Right atrium auricular region (tissue), 2 donors: ENCODE measurements at regions not wholly inside any gene's neighbourhood (a gene's known extent, or its start where the extent isn't known, plus 50 kb on each side); places are given as distances from the start of the nearest gene placed in this dataset.

Source experiments
- DNase-seq: peaks from one replicate; pipeline ENCODE4 v3.0.0-alpha.2; 2019; ENCODE audit warnings: low spot score
- H3K27ac ChIP-seq, 2 donors: fragments of 200-600 bp; sonication (generic); 1 replicate in 1 of 2; 2 replicates in 1 of 2; pipeline ENCODE4 v1.5.1; 2016 to 2019
- H3K27me3 ChIP-seq, 2 donors: fragments of 200-600 bp; sonication (generic); one replicate each; pipeline versions ENCODE4 v1.5.1 to v1.6.0; 2017 to 2019
- H3K36me3 ChIP-seq: fragments of 200-600 bp; sonication (generic); one replicate; pipeline ENCODE4 v1.5.1; 2016
- H3K4me1 ChIP-seq, 2 donors: fragments of 200-600 bp; sonication (generic); one replicate each; pipeline versions ENCODE4 v1.5.1 to v1.6.0; 2017 to 2019
- H3K4me3 ChIP-seq, 2 donors: fragments of 200-600 bp; sonication (generic); 1 replicate in 1 of 2; 2 replicates in 1 of 2; pipeline ENCODE4 v1.5.1; 2017 to 2019; ENCODE audit warnings: mild to moderate bottlenecking in 1 of 2, moderate library complexity in 1 of 2
- H3K9me3 ChIP-seq, 2 donors: fragments of 200-600 bp; sonication (generic); one replicate each; pipeline ENCODE4 v1.5.1; 2019
- TF ChIP-seq, protein P1 (sequence below), 2 donors: fragments of 200-600 bp; sonication (generic); IDR thresholded peaks; one replicate each; pipeline ENCODE4 v1.5.1; 2019; ENCODE audit warnings: antibody characterized with exemption in 2 of 2

DNA sequence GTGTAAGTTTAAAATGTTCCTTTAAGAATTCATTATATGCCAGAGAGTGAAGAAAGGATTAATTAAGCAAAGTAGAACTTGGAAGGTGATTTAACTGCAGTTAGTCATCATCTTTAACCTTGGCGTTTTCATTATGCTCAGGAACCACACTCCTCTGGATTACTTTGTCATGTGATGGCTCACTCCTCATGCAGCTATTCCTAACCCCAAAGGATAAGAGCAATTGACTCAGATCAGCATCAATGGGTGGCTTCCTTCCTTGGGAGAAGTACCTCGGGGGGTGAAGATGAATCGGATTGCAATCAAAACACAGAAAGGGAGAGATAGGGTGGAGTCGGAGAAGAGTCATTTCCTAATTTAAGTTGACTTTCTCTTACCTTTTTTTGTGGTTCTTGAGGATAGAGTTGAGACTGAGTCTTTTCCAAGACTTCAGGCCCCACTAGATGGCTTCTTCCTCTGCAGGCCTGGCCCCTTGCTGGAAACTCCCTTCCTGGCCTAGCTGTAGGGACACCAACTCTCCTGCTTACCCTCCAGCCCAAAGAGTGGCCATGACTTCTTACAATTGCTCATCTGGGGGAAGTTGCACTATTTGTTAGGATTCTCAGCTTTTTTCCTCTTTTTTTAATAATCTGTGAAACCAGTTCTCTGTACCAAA, 238.6 kb upstream of the DDHD1 start:
- no peak for DNase-seq
- Histone ChIP-seq H3K36me3 (no peaks in the 10 kb centered on the region), H3K27ac (no peak overlapping the region), H3K4me3 (no peak overlapping the region), H3K4me1 (no peaks in the 10 kb centered on the region), H3K9me3 (peaks cover 9 to 14% of the 10 kb centered on the region in 2 donors), H3K27me3 (no peaks in the 10 kb centered on the region)
- TF ChIP-seq, protein P1, sequence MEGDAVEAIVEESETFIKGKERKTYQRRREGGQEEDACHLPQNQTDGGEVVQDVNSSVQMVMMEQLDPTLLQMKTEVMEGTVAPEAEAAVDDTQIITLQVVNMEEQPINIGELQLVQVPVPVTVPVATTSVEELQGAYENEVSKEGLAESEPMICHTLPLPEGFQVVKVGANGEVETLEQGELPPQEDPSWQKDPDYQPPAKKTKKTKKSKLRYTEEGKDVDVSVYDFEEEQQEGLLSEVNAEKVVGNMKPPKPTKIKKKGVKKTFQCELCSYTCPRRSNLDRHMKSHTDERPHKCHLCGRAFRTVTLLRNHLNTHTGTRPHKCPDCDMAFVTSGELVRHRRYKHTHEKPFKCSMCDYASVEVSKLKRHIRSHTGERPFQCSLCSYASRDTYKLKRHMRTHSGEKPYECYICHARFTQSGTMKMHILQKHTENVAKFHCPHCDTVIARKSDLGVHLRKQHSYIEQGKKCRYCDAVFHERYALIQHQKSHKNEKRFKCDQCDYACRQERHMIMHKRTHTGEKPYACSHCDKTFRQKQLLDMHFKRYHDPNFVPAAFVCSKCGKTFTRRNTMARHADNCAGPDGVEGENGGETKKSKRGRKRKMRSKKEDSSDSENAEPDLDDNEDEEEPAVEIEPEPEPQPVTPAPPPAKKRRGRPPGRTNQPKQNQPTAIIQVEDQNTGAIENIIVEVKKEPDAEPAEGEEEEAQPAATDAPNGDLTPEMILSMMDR (IDR thresholded peaks at IDR 0.05), result no peak

GRCh38 chr14:53391156-53391555, 238.0 kb upstream of the DDHD1 start:
- no peaks in the 10 kb centered on the region for H3K4me1 ChIP-seq
- no peaks in the 10 kb centered on the region for H3K27me3 ChIP-seq
- no peak for DNase-seq
- peaks cover 9 to 14% of the 10 kb centered on the region in 2 donors for H3K9me3 ChIP-seq
- H3K36me3 ChIP-seq, result no peaks in the 10 kb centered on the region
- H3K4me3 ChIP-seq, result no peak overlapping the region
- TF ChIP-seq, protein P1 (IDR thresholded peaks at IDR 0.05), result no peak
- no peak overlapping the region for H3K27ac ChIP-seq

GRCh38 chr14:53390008-53390407, 236.9 kb upstream of the DDHD1 start:
- TF ChIP-seq, protein P1 (IDR thresholded peaks at IDR 0.05), result no peak
- peaks cover 6 to 7% of the 10 kb centered on the region in 2 donors for H3K9me3 ChIP-seq
- H3K36me3 ChIP-seq, result no peaks in the 10 kb centered on the region
- no peak for DNase-seq
- no peaks in the 10 kb centered on the region for H3K4me1 ChIP-seq
- no peaks in the 10 kb centered on the region for H3K27me3 ChIP-seq
- no peak overlapping the region for H3K27ac ChIP-seq
- no peak overlapping the region for H3K4me3 ChIP-seq

DNA sequence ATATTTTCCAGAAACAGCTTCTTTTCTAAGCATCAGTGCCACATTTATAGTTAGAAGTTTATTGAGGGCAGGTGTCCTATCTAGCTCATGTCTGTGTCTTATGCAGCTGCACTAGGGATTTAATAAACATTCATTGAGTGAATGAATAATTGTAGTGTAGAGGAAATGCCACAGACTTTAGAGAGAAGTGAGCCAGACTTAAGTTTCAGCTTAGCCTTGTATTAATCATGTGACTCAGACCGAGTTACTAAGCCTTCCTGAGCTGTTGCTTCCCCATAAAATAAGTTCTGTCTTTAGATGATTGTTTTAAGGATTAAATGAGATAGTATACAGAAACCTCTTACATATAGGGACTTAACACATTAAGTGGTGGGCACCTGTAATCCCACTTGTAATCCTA, 236.1 kb upstream of the DDHD1 start:
- Histone ChIP-seq H3K4me3 (no peak overlapping the region), H3K4me1 (no peaks in the 10 kb centered on the region), H3K9me3 (no peaks in the 10 kb centered on the region), H3K27me3 (no peaks in the 10 kb centered on the region), H3K36me3 (no peaks in the 10 kb centered on the region), H3K27ac (no peak overlapping the region)
- TF ChIP-seq, protein P1 (IDR thresholded peaks at IDR 0.05), result no peak
- no peak for DNase-seq

GRCh38 chr14:53386362-53386761, 233.2 kb upstream of the DDHD1 start:
- TF ChIP-seq, protein P1 (IDR thresholded peaks at IDR 0.05), result no peak
- no peak overlapping the region for H3K27ac ChIP-seq

DNA sequence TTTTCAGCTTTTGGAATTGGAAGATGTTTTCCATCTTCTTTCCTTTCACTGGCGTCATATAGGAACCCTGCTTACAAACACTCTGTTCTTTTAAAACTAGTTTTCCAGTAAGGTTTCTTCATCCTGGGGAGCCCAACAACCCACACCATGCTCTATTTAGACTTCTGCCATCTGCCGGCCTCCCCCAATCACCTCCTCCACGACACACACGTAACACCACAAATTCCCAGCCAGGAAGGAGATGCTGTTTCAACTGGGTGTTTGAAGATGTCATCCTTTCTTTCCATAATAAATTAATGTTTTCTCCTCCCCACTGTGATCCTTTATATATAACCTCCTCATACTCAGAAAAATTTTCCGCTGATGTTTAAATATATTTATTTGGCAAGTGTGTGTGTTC, 231.4 kb upstream of the DDHD1 start:
- TF ChIP-seq, protein P1 (IDR thresholded peaks at IDR 0.05), result no peak
- no peaks in the 10 kb centered on the region for H3K27me3 ChIP-seq
- no peaks in the 10 kb centered on the region for H3K4me1 ChIP-seq
- no peak overlapping the region for H3K4me3 ChIP-seq
- H3K9me3 ChIP-seq, result no peaks in the 10 kb centered on the region
- no peak for DNase-seq
- no peak overlapping the region for H3K27ac ChIP-seq
- H3K36me3 ChIP-seq, result no peaks in the 10 kb centered on the region

More at GRCh38 chr14:53386362-53386761, 233.2 kb upstream of the DDHD1 start:
- Histone ChIP-seq H3K4me1 (no peaks in the 10 kb centered on the region), H3K27me3 (no peaks in the 10 kb centered on the region), H3K9me3 (no peaks in the 10 kb centered on the region), H3K36me3 (no peaks in the 10 kb centered on the region), H3K4me3 (no peak overlapping the region)
- no peak for DNase-seq
